ENCODE measurements at regions not wholly inside any gene's neighbourhood (a gene's known extent, or its start where the extent isn't known, plus 50 kb on each side); places are given as distances from the start of the nearest gene placed in this dataset.

DNA sequence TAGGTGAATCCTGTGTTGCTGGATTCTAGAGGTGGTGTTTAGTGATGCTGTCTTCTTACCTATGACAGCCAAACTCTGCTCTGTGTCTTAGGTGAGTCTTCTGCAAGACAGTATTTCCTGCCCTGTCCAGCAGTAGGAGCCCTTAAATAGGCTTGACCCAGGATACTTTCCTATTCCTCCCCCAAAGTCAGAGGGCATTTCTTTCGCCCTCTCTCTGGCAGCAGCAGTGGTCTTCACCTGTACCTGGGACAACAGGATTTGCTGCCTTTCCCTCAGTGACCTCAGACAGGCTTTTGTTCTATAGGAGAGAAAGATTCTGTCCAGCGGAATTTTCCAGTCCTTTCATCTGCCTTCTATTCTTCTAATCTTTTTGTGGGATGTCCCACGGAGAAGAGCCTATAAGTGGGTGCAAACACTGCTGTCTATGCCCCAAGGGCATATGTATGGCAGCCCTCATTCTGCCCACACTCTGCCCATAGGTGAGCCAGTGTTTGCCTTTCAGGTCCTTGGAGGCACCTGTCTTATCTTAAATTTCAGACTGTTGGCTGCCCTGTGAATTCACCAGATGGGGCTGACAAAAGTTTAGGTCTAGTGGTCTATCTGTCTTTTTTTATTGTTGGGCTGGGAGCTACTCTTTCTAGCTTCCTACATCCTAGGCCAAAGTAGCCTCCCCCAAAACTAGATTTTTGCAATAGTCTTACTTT is 177.3 kb upstream of the SPOPL start:
- H2AFZ ChIP-seq = no peak overlapping the region
- no peak overlapping the region for H3K4me3 ChIP-seq
- BruUV-seq (replicated peaks) = no TSS peak
- intact Hi-C loops (cut with micrococcal nuclease; ENCODE audit: unreplicated experiment) = no loop called here
- H3K4me1 ChIP-seq (replicated peaks; ENCODE audit: insufficient read depth) = no peaks in the 10 kb centered on the region
- H3K79me2 ChIP-seq (ENCODE audit: low read depth) = no peaks in the 10 kb centered on the region
- H4K20me1 ChIP-seq (ENCODE audit: insufficient read depth) = no peaks in the 10 kb centered on the region
- no peak overlapping the region for H3K27ac ChIP-seq
- H3F3A ChIP-seq (ENCODE audit: insufficient read depth, low read depth) = no peaks in the 10 kb centered on the region
- ChIA-PET CTCF (no interaction called here), POLR2A (ENCODE audit: unreplicated experiment) (no interaction called here)
- H3K36me3 ChIP-seq (ENCODE audit: low read depth) = no peaks in the 10 kb centered on the region
- H3K4me2 ChIP-seq = no peak overlapping the region
- TF ChIP-seq EZH2 (IDR thresholded peaks at IDR 0.05; ENCODE audit: low read depth) (no peak), CTCF (conservative IDR thresholded peaks at IDR 0.05) (no peak)
- DNase-seq = no peak
- H3K9me2 ChIP-seq (ENCODE audit: insufficient read depth) = no peaks in the 10 kb centered on the region
- H3K9me3 ChIP-seq (ENCODE audit: insufficient read depth, low read depth) = no peaks in the 10 kb centered on the region
- no peaks in the 10 kb centered on the region for H3K27me3 ChIP-seq (ENCODE audit: insufficient read depth, low read depth)

- H3K9me3 ChIP-seq (ENCODE audit: insufficient read depth, low read depth) = no peaks in the 10 kb centered on the region
- no peaks in the 10 kb centered on the region for H3K9me2 ChIP-seq (ENCODE audit: insufficient read depth)
- ChIA-PET POLR2A (ENCODE audit: unreplicated experiment) (no interaction called here), CTCF (no interaction called here)
- intact Hi-C loops (cut with micrococcal nuclease; ENCODE audit: unreplicated experiment) = no loop called here
- no peak overlapping the region for H3K27ac ChIP-seq
- H3K36me3 ChIP-seq (ENCODE audit: low read depth) = no peaks in the 10 kb centered on the region
- H3K79me2 ChIP-seq (ENCODE audit: low read depth) = no peaks in the 10 kb centered on the region
- H3K4me3 ChIP-seq = no peak overlapping the region
- no peaks in the 10 kb centered on the region for H3K27me3 ChIP-seq (ENCODE audit: insufficient read depth, low read depth)
- DNase-seq = no peak
- no peak overlapping the region for H3K4me2 ChIP-seq
- no peak overlapping the region for H2AFZ ChIP-seq
- TF ChIP-seq EZH2 (IDR thresholded peaks at IDR 0.05; ENCODE audit: low read depth) = no peak
- no TSS peak for BruUV-seq (replicated peaks)
- no peaks in the 10 kb centered on the region for H3F3A ChIP-seq (ENCODE audit: insufficient read depth, low read depth)
- no peaks in the 10 kb centered on the region for H3K4me1 ChIP-seq (replicated peaks; ENCODE audit: insufficient read depth)
- no peaks in the 10 kb centered on the region for H4K20me1 ChIP-seq (ENCODE audit: insufficient read depth)
Observed at GRCh38 chr2:138327967-138328366, 173.6 kb upstream of the SPOPL start.

- no peak for TF ChIP-seq EZH2 (IDR thresholded peaks at IDR 0.05; ENCODE audit: low read depth)
- no peak for TF ChIP-seq CTCF (conservative IDR thresholded peaks at IDR 0.05)
- H3K4me1 ChIP-seq (replicated peaks; ENCODE audit: insufficient read depth) = no peaks in the 10 kb centered on the region
- H3F3A ChIP-seq (ENCODE audit: insufficient read depth, low read depth) = no peaks in the 10 kb centered on the region
- intact Hi-C loops (cut with micrococcal nuclease; ENCODE audit: unreplicated experiment) = no loop called here
- ChIA-PET POLR2A (ENCODE audit: unreplicated experiment) (no interaction called here), CTCF (no interaction called here)
- H3K9me2 ChIP-seq (ENCODE audit: insufficient read depth) = no peaks in the 10 kb centered on the region
- H3K79me2 ChIP-seq (ENCODE audit: low read depth) = no peaks in the 10 kb centered on the region
- no peak overlapping the region for H3K4me2 ChIP-seq
- H2AFZ ChIP-seq = no peak overlapping the region
- DNase-seq = no peak
- no peaks in the 10 kb centered on the region for H3K9me3 ChIP-seq (ENCODE audit: insufficient read depth, low read depth)
- no peaks in the 10 kb centered on the region for H4K20me1 ChIP-seq (ENCODE audit: insufficient read depth)
- H3K27me3 ChIP-seq (ENCODE audit: insufficient read depth, low read depth) = no peaks in the 10 kb centered on the region
- H3K36me3 ChIP-seq (ENCODE audit: low read depth) = no peaks in the 10 kb centered on the region
- no peak overlapping the region for H3K27ac ChIP-seq
- H3K4me3 ChIP-seq = no peak overlapping the region
- BruUV-seq (replicated peaks) = no TSS peak
Observed at GRCh38 chr2:138329162-138329561, 172.4 kb upstream of the SPOPL start.

GRCh38 chr2:138329591-138329990 is 172.0 kb upstream of the SPOPL start:
- Histone ChIP-seq H3K27ac (no peak overlapping the region), H3K9me3 (ENCODE audit: insufficient read depth, low read depth) (no peaks in the 10 kb centered on the region), H3K9me2 (ENCODE audit: insufficient read depth) (no peaks in the 10 kb centered on the region), H3K4me2 (no peak overlapping the region), H2AFZ (no peak overlapping the region), H3F3A (ENCODE audit: insufficient read depth, low read depth) (no peaks in the 10 kb centered on the region), H3K79me2 (ENCODE audit: low read depth) (no peaks in the 10 kb centered on the region), H3K4me3 (no peak overlapping the region), H3K27me3 (ENCODE audit: insufficient read depth, low read depth) (no peaks in the 10 kb centered on the region), H4K20me1 (ENCODE audit: insufficient read depth) (no peaks in the 10 kb centered on the region), H3K36me3 (ENCODE audit: low read depth) (no peaks in the 10 kb centered on the region), H3K4me1 (replicated peaks; ENCODE audit: insufficient read depth) (no peaks in the 10 kb centered on the region)
- TF ChIP-seq EZH2 (IDR thresholded peaks at IDR 0.05; ENCODE audit: low read depth) = no peak
- TF ChIP-seq CTCF (conservative IDR thresholded peaks at IDR 0.05) = no peak
- no peak for DNase-seq
- BruUV-seq (replicated peaks) = no TSS peak
- ChIA-PET POLR2A (ENCODE audit: unreplicated experiment) (no interaction called here), CTCF (no interaction called here)
- intact Hi-C loops (cut with micrococcal nuclease; ENCODE audit: unreplicated experiment) = no loop called here
